ENCODE measurements at regions not wholly inside any gene's neighbourhood (a gene's known extent, or its start where the extent isn't known, plus 50 kb on each side); places are given as distances from the start of the nearest gene placed in this dataset.

DNA sequence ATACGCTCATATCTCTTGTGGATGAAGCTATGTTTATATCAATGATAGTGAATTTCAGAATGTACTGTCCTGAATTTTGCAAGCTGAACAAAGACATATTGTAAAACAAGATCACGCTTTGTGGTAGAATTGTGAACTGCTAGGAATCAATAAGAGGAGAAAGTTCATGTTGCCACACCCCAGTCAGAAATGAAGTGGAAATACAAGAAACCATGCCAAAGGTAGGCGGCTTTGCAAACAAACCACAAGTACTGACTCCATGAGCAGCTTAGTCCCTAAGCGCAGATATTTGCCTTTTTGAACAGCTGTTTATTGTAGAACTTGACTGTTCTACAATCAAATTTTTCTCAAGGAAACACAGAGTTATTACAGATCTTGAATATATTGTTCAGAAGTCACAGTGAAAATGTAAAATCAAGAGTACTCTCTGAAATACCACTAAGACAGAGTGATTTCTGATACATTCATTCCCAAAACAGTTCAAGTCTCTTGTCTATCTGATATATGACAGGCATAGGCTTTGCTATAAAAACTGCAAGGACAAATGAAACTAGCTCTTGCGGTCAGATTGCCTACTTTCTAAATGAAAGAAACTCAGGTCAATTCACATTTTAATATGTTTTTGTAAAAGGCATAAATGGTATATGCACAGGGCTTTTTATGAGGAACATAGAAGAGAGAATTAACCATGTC, 120.9 kb upstream of the CDH19 start:
- Mint-ChIP-seq H3K27me3 (ENCODE audit: insufficient read depth, low read depth) (no peaks in the 10 kb centered on the region), H3K4me1 (no peaks in the 10 kb centered on the region), H3K9me3 (no peaks in the 10 kb centered on the region), H3K4me3 (no peak overlapping the region), H3K36me3 (no peaks in the 10 kb centered on the region), H3K27ac (no peak overlapping the region)
- H4K20me1 ChIP-seq (ENCODE audit: low read depth), result no peaks in the 10 kb centered on the region
- no peak for TF ChIP-seq EZH2phosphoT487 (IDR thresholded peaks at IDR 0.05)
- no peak for TF ChIP-seq EZH2 (IDR thresholded peaks at IDR 0.05)
- TF ChIP-seq, protein P1, sequence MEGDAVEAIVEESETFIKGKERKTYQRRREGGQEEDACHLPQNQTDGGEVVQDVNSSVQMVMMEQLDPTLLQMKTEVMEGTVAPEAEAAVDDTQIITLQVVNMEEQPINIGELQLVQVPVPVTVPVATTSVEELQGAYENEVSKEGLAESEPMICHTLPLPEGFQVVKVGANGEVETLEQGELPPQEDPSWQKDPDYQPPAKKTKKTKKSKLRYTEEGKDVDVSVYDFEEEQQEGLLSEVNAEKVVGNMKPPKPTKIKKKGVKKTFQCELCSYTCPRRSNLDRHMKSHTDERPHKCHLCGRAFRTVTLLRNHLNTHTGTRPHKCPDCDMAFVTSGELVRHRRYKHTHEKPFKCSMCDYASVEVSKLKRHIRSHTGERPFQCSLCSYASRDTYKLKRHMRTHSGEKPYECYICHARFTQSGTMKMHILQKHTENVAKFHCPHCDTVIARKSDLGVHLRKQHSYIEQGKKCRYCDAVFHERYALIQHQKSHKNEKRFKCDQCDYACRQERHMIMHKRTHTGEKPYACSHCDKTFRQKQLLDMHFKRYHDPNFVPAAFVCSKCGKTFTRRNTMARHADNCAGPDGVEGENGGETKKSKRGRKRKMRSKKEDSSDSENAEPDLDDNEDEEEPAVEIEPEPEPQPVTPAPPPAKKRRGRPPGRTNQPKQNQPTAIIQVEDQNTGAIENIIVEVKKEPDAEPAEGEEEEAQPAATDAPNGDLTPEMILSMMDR (IDR thresholded peaks at IDR 0.05), result no peak
- no peaks in the 10 kb centered on the region for H3K4me1 ChIP-seq
- no peaks in the 10 kb centered on the region for H3K27me3 ChIP-seq
- no peak overlapping the region for H3K4me3 ChIP-seq
- H3F3A ChIP-seq (ENCODE audit: low read depth), result no peaks in the 10 kb centered on the region
- DNase-seq (ENCODE audit: low spot score), result no peak
- no peak overlapping the region for H3K27ac ChIP-seq
- H3K9ac ChIP-seq, result no peak overlapping the region
- H3K79me2 ChIP-seq (ENCODE audit: low read depth), result no peaks in the 10 kb centered on the region
- H3K9me3 ChIP-seq (ENCODE audit: low read depth), result no peaks in the 10 kb centered on the region
- no peaks in the 10 kb centered on the region for H3K36me3 ChIP-seq
- H3K4me2 ChIP-seq, result no peak overlapping the region
- no peak overlapping the region for H2AFZ ChIP-seq (replicated peaks)

DNA sequence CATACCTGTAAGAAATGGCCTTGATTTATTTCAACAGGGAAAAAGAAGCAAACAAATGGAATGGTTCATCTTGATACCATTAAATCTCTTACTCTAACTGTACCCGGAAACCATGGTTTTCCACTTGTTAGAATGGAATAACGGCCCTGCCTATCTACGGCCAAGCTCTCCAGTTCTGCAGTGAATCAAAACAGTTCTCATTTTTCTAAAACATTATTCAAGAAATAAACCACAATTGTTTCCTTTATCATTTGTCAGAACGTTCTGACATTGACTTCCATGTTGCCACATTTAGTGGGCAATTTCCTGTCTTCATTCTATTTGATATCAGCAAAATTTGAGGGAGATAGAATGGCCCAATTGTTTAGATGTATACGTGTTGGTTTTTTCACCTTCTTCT, 118.8 kb upstream of the CDH19 start:
- H3K36me3 Mint-ChIP-seq, result no peaks in the 10 kb centered on the region
- TF ChIP-seq, protein P1 (IDR thresholded peaks at IDR 0.05), result no peak
- TF ChIP-seq EZH2phosphoT487 (IDR thresholded peaks at IDR 0.05) (no peak), EZH2 (IDR thresholded peaks at IDR 0.05) (no peak)
- Histone ChIP-seq H3F3A (ENCODE audit: low read depth) (no peaks in the 10 kb centered on the region), H3K36me3 (no peaks in the 10 kb centered on the region), H3K4me3 (no peak overlapping the region), H3K4me1 (no peaks in the 10 kb centered on the region), H4K20me1 (ENCODE audit: low read depth) (no peaks in the 10 kb centered on the region), H3K27me3 (no peaks in the 10 kb centered on the region), H3K9me3 (ENCODE audit: low read depth) (no peaks in the 10 kb centered on the region), H3K79me2 (ENCODE audit: low read depth) (no peaks in the 10 kb centered on the region), H3K4me2 (no peak overlapping the region), H3K27ac (no peak overlapping the region), H2AFZ (replicated peaks) (peak overlapping the region; percentile 41), H3K9ac (no peak overlapping the region)
- H3K4me3 Mint-ChIP-seq, result no peak overlapping the region
- H3K4me1 Mint-ChIP-seq, result no peaks in the 10 kb centered on the region
- H3K27ac Mint-ChIP-seq, result no peak overlapping the region
- H3K9me3 Mint-ChIP-seq, result no peaks in the 10 kb centered on the region
- H3K27me3 Mint-ChIP-seq (ENCODE audit: insufficient read depth, low read depth), result no peaks in the 10 kb centered on the region
- no peak for DNase-seq (ENCODE audit: low spot score)

DNA sequence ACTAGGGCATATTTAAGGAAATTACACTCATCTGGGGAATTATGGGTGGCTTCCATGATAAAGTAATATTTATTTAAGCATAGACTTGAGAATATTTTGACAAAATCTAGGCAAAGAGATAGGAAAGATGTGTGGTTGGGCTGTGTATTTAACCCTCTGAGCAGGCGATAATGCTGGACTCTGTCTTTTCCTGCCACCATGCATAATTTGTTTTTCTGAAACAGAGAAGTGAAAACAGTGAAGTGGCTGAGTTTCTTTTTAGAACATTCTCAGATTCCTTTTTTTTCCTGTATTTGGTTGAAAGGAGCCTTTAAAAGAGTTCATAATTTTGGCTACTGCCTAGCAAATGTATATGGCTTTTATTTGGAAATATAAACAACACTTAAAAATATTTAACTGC, 104.8 kb upstream of the CDH19 start:
- H3K9me3 Mint-ChIP-seq, result no peaks in the 10 kb centered on the region
- no peak overlapping the region for H2AFZ ChIP-seq (replicated peaks)

More for the DNA sequence above, 104.8 kb upstream of the CDH19 start:
- Histone ChIP-seq H3K4me1 (no peaks in the 10 kb centered on the region), H3K79me2 (ENCODE audit: low read depth) (no peaks in the 10 kb centered on the region), H3K27me3 (no peaks in the 10 kb centered on the region), H3K27ac (no peak overlapping the region), H3K36me3 (no peaks in the 10 kb centered on the region), H3K9me3 (ENCODE audit: low read depth) (no peaks in the 10 kb centered on the region), H3K4me2 (no peak overlapping the region), H3K4me3 (no peak overlapping the region), H4K20me1 (ENCODE audit: low read depth) (no peaks in the 10 kb centered on the region), H3F3A (ENCODE audit: low read depth) (no peaks in the 10 kb centered on the region), H3K9ac (no peak overlapping the region)
- no peak overlapping the region for H3K4me3 Mint-ChIP-seq
- H3K27ac Mint-ChIP-seq, result no peak overlapping the region
- DNase-seq (ENCODE audit: low spot score), result no peak
- no peak for TF ChIP-seq EZH2phosphoT487 (IDR thresholded peaks at IDR 0.05)
- TF ChIP-seq EZH2 (IDR thresholded peaks at IDR 0.05), result no peak
- TF ChIP-seq, protein P1 (IDR thresholded peaks at IDR 0.05), result no peak
- H3K4me1 Mint-ChIP-seq, result no peaks in the 10 kb centered on the region
- H3K36me3 Mint-ChIP-seq, result no peaks in the 10 kb centered on the region
- no peaks in the 10 kb centered on the region for H3K27me3 Mint-ChIP-seq (ENCODE audit: insufficient read depth, low read depth)
